ENCODE measurements at regions not wholly inside any gene's neighbourhood (a gene's known extent, or its start where the extent isn't known, plus 50 kb on each side); places are given as distances from the start of the nearest gene placed in this dataset.

DNA sequence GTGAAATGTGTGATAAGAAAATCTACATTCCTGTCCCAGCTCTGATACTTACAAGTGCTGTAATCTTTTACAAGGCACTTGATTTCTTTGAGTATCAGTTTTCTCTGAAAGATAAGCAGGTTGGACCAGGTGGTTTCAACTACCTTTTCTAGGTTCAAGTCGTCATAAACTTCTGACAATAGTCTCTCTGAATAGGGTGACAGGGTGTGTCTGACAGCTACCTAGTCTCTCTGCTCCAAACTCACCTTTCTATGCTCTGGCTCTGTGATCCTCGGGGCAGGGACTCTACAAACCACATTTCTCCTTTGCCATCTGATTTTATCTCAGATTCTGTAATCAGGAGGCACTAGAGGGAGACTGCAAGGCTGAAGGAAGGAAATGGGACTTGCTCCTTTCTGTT is 137.7 kb upstream of the SYT1 start:
- Histone ChIP-seq H3K36me3 (ENCODE audit: control insufficient read depth, insufficient read depth, low read length) (no peaks in the 10 kb centered on the region), H3K14ac (replicated peaks; ENCODE audit: low read depth, low read length) (no peak overlapping the region), H3K4me3 (ENCODE audit: insufficient read depth, low read depth, low read length) (no peak overlapping the region), H3K27me3 (ENCODE audit: control insufficient read depth, insufficient read depth, low read length) (no peaks in the 10 kb centered on the region), H3K4me1 (ENCODE audit: control insufficient read depth, insufficient read depth, low read length) (no peaks in the 10 kb centered on the region), H3K27ac (ENCODE audit: insufficient read depth, low read length) (no peak overlapping the region), H3K18ac (ENCODE audit: low read depth, low read length) (no peak overlapping the region), H3K9me1 (ENCODE audit: insufficient read depth, low read length) (no peaks in the 10 kb centered on the region), H3K56ac (ENCODE audit: extremely low read depth, insufficient read depth, low read length) (no peak overlapping the region), H3K4ac (ENCODE audit: low read depth, low read length) (no peak overlapping the region), H2AFZ (replicated peaks; ENCODE audit: low read length, poor library complexity) (no peak overlapping the region), H2AK9ac (replicated peaks; ENCODE audit: low read depth, low read length, poor library complexity) (no peak overlapping the region), H3K79me1 (ENCODE audit: low read depth in 1 of 2, low read length in 2 of 2) (no peaks in the 10 kb centered on the region), H4K20me1 (ENCODE audit: insufficient read depth, low read length) (no peaks in the 10 kb centered on the region), H3K4me2 (ENCODE audit: low read depth, low read length) (no peak overlapping the region), H2BK5ac (ENCODE audit: low read depth, low read length, poor library complexity, severe bottlenecking) (no peak overlapping the region), H2AK5ac (ENCODE audit: low read depth, low read length) (no peak overlapping the region), H2BK20ac (ENCODE audit: low read depth, low read length) (no peak overlapping the region), H4K5ac (ENCODE audit: low read depth, low read length) (no peak overlapping the region), H2BK120ac (ENCODE audit: low read depth, low read length) (no peak overlapping the region), H3K9ac (ENCODE audit: low read depth, low read length) (no peak overlapping the region), H3K23ac (ENCODE audit: low read depth, low read length) (no peak overlapping the region), H4K8ac (ENCODE audit: low read depth in 2 of 2, low read length in 2 of 2) (no peak overlapping the region), H2BK15ac (ENCODE audit: low read depth, low read length) (no peak overlapping the region), H3K9me3 (ENCODE audit: control insufficient read depth, insufficient read depth, low read length) (no peaks in the 10 kb centered on the region), H4K91ac (ENCODE audit: insufficient read depth, low read depth, low read length) (no peak overlapping the region)
- WGBS, 2 experiments (ENCODE audit: extremely low coverage in 2 of 2, insufficient read length in 1 of 2) = no CpG with 5 or more reads among the region's 2 CpGs
- ATAC-seq (ENCODE audit: low read depth) (no peak), DNase-seq (no peak)
- no TSS peak for BruUV-seq (replicated peaks)
- TF ChIP-seq FOS (IDR thresholded peaks at IDR 0.05; ENCODE audit: low read depth, low read length) = no peak
- no peak for TF ChIP-seq SMC3 (IDR thresholded peaks at IDR 0.05; ENCODE audit: low read depth, low read length)
- TF ChIP-seq MAZ (IDR thresholded peaks at IDR 0.05; ENCODE audit: borderline replicate concordance, low read depth, low read length) = no peak
- TF ChIP-seq CHD1 (IDR thresholded peaks at IDR 0.05; ENCODE audit: low read depth, low read length) = no peak
- no peak for TF ChIP-seq POLR2A (IDR thresholded peaks at IDR 0.05; ENCODE audit: low read depth, low read length)
- no peak for TF ChIP-seq CEBPB (IDR thresholded peaks at IDR 0.05; ENCODE audit: low read depth, low read length)
- in situ Hi-C loops (cut with MboI; ENCODE audit: low sequenced_read_pairs) (no loop called here), intact Hi-C loops (cut with micrococcal nuclease) (no loop called here), dilution Hi-C loops (cut with HindIII; ENCODE audit: low sequenced_read_pairs, unreplicated experiment) (no loop called here)
- ChIA-PET CTCF (no interaction called here), POLR2A (ENCODE audit: unreplicated experiment) (no interaction called here)
